Left lung (tissue), 4 donors: ENCODE measurements at regions not wholly inside any gene's neighbourhood (a gene's known extent, or its start where the extent isn't known, plus 50 kb on each side); places are given as distances from the start of the nearest gene placed in this dataset.

Experiments used
- ATAC-seq: fragments of 200-7000 bp; cut with Tn5 transposase; one replicate; pipeline ENCODE4 v1.9.1; 2020; ENCODE audit warnings: moderate library complexity
- DNase-seq, 4 donors: peaks; one replicate each; pipeline ENCODE4 v3.0.0-alpha.2; 2013 to 2020
- H3K27ac ChIP-seq, 2 donors: fragments of 200-600 bp; sonication (generic) in 1 of 2; one replicate each; pipeline versions ENCODE4 v1.5.0 to v1.8.0; 2020 to 2021
- H3K27me3 ChIP-seq, 2 donors: fragments of 200-600 bp; sonication (generic) in 1 of 2; one replicate each; pipeline versions ENCODE4 v1.5.0 to v1.8.0; 2020 to 2021
- H3K36me3 ChIP-seq, 2 donors: fragments of 200-600 bp; sonication (generic) in 1 of 2; one replicate each; pipeline versions ENCODE4 v1.5.0 to v1.8.0; 2020 to 2021
- H3K4me1 ChIP-seq, 2 donors: fragments of 200-600 bp; one replicate each; pipeline ENCODE4 v1.8.0; 2021
- H3K4me3 ChIP-seq, 2 donors: fragments of 200-600 bp; sonication (generic) in 1 of 2; one replicate each; pipeline versions ENCODE4 v1.5.0 to v1.8.0; 2020 to 2021; ENCODE audit warnings: mild to moderate bottlenecking in 1 of 2
- H3K9me3 ChIP-seq, 2 donors: fragments of 200-600 bp; sonication (generic) in 1 of 2; one replicate each; pipeline versions ENCODE4 v1.5.0 to v1.8.0; 2020 to 2021
- intact Hi-C, 2 donors: fragments of 100-400 bp; cut with DNase I; formaldehyde crosslinking; loops; one replicate each; pipeline versions ENCODE4 v1.11.2 to v1.14.2; 2022
- TF ChIP-seq, protein P1 (sequence below), 2 donors: fragments of 200-600 bp; sonication (generic) in 1 of 2; IDR thresholded peaks; one replicate each; pipeline versions ENCODE4 v1.5.0 to v1.8.0; 2021; ENCODE audit warnings: antibody characterized with exemption in 2 of 2
- donor health status: DM: no; HTN: yes; CAD: no.
- donor health status: DM: no; HTN: no; CAD: no.

DNA sequence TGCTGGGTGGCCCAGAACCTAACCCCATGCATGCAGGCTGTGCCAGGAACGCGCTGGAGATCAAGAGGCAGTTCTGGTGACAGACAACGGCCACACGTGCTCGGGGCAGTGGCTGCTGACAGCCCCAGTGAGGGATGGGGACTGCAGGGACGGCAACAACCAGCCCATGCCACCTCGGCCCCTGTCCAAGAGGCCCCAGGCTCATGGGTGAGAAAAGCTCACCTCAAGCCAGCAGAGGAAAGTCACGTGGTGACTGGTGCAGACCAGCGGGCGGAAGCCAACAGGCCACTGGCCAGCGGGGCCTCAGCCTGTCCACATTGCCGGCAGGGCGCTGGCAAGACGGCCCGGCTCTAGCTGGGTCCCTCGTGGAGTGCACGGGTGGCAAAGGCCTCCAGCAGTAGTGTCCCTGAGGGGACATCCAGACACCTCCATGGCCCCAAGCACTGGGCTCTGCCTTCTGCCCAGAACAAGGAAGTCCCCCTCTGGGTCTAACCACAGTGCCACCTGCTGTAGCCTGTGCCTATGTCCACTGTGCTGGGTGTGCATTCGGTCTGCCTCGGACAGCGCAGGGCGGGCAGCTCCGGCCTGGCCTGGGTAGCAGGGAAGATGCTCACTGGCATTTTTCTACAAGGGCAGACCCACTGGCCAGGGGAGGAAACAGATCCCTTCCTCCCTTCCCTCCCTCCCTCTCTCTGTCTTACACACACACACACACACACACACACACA lies 134.1 kb downstream of the NCOR2 start:
- peak in 1 of 4 donors; percentile 83 for DNase-seq

DNA sequence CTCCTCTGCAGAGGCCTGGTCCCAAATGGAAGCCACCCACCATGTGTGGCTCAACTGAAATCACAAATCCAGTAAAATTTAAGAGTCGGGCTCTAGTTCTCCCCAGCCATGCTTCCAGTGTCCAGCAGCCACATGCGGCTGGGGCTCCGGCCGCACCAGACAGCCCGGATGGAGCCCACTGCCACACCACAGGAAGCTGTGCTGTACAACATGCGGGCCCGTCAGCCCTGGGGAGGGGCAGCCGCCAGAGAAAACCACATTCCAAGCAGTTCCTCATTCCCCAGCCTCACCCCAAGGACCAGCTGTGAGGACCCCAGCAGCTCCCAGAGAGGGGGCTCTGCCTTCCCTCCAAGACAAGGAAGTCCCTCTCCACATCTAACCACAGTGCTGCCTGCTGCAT lies 135.0 kb downstream of the NCOR2 start:
- peaks cover 18 to 41% of the 10 kb centered on the region in 2 donors for H3K4me1 ChIP-seq
- H3K27ac ChIP-seq = peak overlapping the region in 1 of 2 donors; percentile 40
- intact Hi-C loops = no loop called here
- no peaks in the 10 kb centered on the region for H3K9me3 ChIP-seq
- peaks cover 0 to 61% of the 10 kb centered on the region in 2 donors for H3K36me3 ChIP-seq
- no peaks in the 10 kb centered on the region for H3K27me3 ChIP-seq
- DNase-seq = peak in 1 of 4 donors; percentile 86
- H3K4me3 ChIP-seq = no peak overlapping the region
- TF ChIP-seq, protein P1, sequence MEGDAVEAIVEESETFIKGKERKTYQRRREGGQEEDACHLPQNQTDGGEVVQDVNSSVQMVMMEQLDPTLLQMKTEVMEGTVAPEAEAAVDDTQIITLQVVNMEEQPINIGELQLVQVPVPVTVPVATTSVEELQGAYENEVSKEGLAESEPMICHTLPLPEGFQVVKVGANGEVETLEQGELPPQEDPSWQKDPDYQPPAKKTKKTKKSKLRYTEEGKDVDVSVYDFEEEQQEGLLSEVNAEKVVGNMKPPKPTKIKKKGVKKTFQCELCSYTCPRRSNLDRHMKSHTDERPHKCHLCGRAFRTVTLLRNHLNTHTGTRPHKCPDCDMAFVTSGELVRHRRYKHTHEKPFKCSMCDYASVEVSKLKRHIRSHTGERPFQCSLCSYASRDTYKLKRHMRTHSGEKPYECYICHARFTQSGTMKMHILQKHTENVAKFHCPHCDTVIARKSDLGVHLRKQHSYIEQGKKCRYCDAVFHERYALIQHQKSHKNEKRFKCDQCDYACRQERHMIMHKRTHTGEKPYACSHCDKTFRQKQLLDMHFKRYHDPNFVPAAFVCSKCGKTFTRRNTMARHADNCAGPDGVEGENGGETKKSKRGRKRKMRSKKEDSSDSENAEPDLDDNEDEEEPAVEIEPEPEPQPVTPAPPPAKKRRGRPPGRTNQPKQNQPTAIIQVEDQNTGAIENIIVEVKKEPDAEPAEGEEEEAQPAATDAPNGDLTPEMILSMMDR (IDR thresholded peaks at IDR 0.05) = no peak
- peak; percentile 11 for ATAC-seq

More for the DNA sequence above, 134.1 kb downstream of the NCOR2 start:
- peaks cover 15 to 33% of the 10 kb centered on the region in 2 donors for H3K4me1 ChIP-seq
- TF ChIP-seq, protein P1 (IDR thresholded peaks at IDR 0.05) = no peak
- H3K36me3 ChIP-seq = peaks cover 0 to 60% of the 10 kb centered on the region in 2 donors
- intact Hi-C loops = no loop called here
- H3K4me3 ChIP-seq = no peak overlapping the region
- H3K27ac ChIP-seq = peak overlapping the region in 1 of 2 donors; percentile 40
- peak; percentile 10 for ATAC-seq
- no peaks in the 10 kb centered on the region for H3K27me3 ChIP-seq
- H3K9me3 ChIP-seq = no peaks in the 10 kb centered on the region

DNA sequence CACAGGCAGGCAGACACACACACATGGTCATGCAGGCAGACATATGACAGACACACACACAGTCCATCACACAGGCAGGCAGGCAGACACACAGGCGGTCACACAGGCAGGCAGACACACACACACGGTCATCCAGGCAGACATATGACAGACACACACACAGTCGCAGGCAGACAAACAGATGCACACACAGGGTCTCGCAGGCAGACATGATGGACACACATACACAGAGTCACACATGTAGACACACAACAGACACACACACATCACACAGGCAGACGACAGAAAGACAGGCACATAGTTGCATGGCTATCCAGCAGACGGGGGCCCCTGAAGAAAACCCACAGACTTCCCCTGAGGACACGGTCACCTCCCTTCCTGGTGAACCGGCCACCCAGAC lies 135.4 kb downstream of the NCOR2 start:
- peaks cover 18 to 45% of the 10 kb centered on the region in 2 donors for H3K4me1 ChIP-seq
- peak overlapping the region in 1 of 2 donors; percentile 40 for H3K27ac ChIP-seq
- peak in 1 of 4 donors; percentile 14 for DNase-seq
- H3K9me3 ChIP-seq = no peaks in the 10 kb centered on the region
- no peaks in the 10 kb centered on the region for H3K27me3 ChIP-seq
- no peak overlapping the region for H3K4me3 ChIP-seq
- H3K36me3 ChIP-seq = peaks cover 0 to 61% of the 10 kb centered on the region in 2 donors
- TF ChIP-seq, protein P1 (IDR thresholded peaks at IDR 0.05) = no peak
- ATAC-seq = no peak
- intact Hi-C loops = no loop called here

DNA sequence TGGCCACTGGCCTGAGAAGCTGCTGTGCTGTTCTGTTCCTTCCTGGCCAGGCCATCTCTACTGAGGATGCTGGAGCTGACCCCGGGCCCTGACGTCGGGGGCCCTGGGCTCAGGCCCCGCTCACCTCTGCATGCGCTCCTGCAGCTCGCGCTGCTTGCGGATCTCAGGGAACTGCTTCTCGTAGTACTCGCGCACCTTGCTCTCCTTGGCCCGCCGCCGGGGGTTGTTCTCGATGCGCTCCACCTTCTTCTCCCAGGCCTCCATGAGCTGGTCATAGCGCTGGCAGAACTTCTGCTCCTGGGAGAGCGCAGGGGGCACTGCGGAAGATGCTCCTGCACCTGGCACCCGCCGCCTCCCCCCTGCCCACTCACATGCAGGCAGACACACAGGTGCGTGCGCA lies 135.6 kb downstream of the RFLNA start:
- H3K27ac ChIP-seq = no peak overlapping the region
- peaks cover 0 to 61% of the 10 kb centered on the region in 2 donors for H3K36me3 ChIP-seq
- H3K4me1 ChIP-seq = peaks cover 18 to 49% of the 10 kb centered on the region in 2 donors
- TF ChIP-seq, protein P1 (IDR thresholded peaks at IDR 0.05) = no peak
- H3K9me3 ChIP-seq = no peaks in the 10 kb centered on the region
- ATAC-seq (no peak), DNase-seq (peak in 1 of 4 donors; percentile 55)
- H3K27me3 ChIP-seq = no peaks in the 10 kb centered on the region
- intact Hi-C loops = no loop called here
- no peak overlapping the region for H3K4me3 ChIP-seq

DNA sequence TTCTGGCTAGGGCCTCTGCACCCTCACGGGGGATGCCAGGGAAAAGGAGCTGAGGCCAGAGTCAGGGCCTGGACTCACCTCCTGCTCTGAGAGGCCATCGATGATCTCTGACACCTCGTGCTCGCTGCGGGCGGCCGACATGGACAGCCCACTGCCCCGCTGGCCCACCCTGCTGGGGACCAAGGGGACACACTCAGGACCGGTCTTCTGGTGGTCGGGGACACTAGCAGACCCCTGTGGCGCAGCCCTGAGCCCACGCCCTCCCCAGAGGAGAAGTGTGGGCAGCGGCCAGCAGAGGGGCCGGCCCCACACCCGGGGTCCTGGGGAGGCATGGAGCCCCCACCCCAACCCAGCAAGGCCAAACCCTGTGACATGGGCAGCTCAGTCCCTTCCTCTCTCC lies 134.6 kb downstream of the RFLNA start:
- intact Hi-C loops = no loop called here
- ATAC-seq (no peak), DNase-seq (no peak)
- H3K27me3 ChIP-seq = no peaks in the 10 kb centered on the region
- TF ChIP-seq, protein P1 (IDR thresholded peaks at IDR 0.05) = no peak
- no peak overlapping the region for H3K4me3 ChIP-seq
- no peaks in the 10 kb centered on the region for H3K9me3 ChIP-seq
- peaks cover 18 to 52% of the 10 kb centered on the region in 2 donors for H3K4me1 ChIP-seq
- peak overlapping the region in 1 of 2 donors; percentile 57 for H3K27ac ChIP-seq
- peaks cover 0 to 66% of the 10 kb centered on the region in 2 donors for H3K36me3 ChIP-seq
